GM12878 (cell line): ENCODE measurements at regions not wholly inside any gene's neighbourhood (a gene's known extent, or its start where the extent isn't known, plus 50 kb on each side); places are given as distances from the start of the nearest gene placed in this dataset.

ENCODE experiments used
- CEBPB ChIP-seq, 2 experiments: fragments of 150-350 bp in 1 of 2; IDR thresholded peaks; 2 replicates each; pipeline ENCODE4 v1.6.1; 2012 to 2014; ENCODE audit warnings: low read depth in 2 of 2, low read length in 2 of 2, borderline replicate concordance in 1 of 2, inconsistent platforms in 1 of 2
- CTCF ChIP-seq, 3 experiments: IDR thresholded peaks in 2 of 3; conservative IDR thresholded peaks in 1 of 3; 2 replicates each; pipeline ENCODE4 v1.5.1; 2011; ENCODE audit warnings: low read depth in 3 of 3, low read length in 3 of 3, mild to moderate bottlenecking in 3 of 3, control low read depth in 2 of 3, moderate library complexity in 2 of 3, inconsistent platforms in 1 of 3, mixed read lengths in 1 of 3; ENCODE audit not compliant: control insufficient read depth in 2 of 3, insufficient read depth in 1 of 3; ENCODE audit errors: extremely low read depth in 1 of 3
- HDAC2 ChIP-seq: fragments of 200-600 bp; sonication (generic); IDR thresholded peaks from 2 replicates; pipeline ENCODE4 v1.6.1; 2017
- RELA ChIP-seq: fragments of 450-650 bp; IDR thresholded peaks from 2 replicates; pipeline ENCODE4 v1.8.0; 2014; ENCODE audit warnings: borderline replicate concordance; ENCODE audit not compliant: partially characterized antibody
- SP1 ChIP-seq: IDR thresholded peaks from one replicate; pipeline ENCODE4 v1.6.1; 2011; ENCODE audit warnings: low read depth, low read length
- ZBTB33 ChIP-seq: fragments of 450-650 bp; IDR thresholded peaks from 2 replicates; pipeline ENCODE4 v1.6.1; 2017; ENCODE audit warnings: mild to moderate bottlenecking

GRCh38 chr17:73933871-73934270 lies 269.6 kb upstream of the RPL38 start:
- TF ChIP-seq HDAC2 (no peak), CTCF (IDR thresholded peaks at IDR 0.05 in 2 of 3, conservative IDR thresholded peaks at IDR 0.05 in 1 of 3; ENCODE audit: control insufficient read depth in 2 of 3, extremely low read depth in 1 of 3, insufficient read depth in 1 of 3, low read depth in 3 of 3, low read length in 3 of 3) (no peak), SP1 (no peak), CEBPB (IDR thresholded peaks at IDR 0.05; ENCODE audit: borderline replicate concordance in 1 of 2, low read depth in 2 of 2, low read length in 2 of 2) (no peak), RELA (no peak), ZBTB33 (no peak)
